H1 (cell line): ENCODE measurements at regions not wholly inside any gene's neighbourhood (a gene's known extent, or its start where the extent isn't known, plus 50 kb on each side); places are given as distances from the start of the nearest gene placed in this dataset.
A peak's percentile ranks its signal among the peaks of the same experiment; 100 is the strongest.

Experiments used
- BACH1 ChIP-seq: IDR thresholded peaks from 2 replicates; pipeline ENCODE4 v1.6.1; 2012; ENCODE audit warnings: low read length, improper control_type of control experiment
- CREB1 ChIP-seq: IDR thresholded peaks from 2 replicates; pipeline ENCODE4 v1.6.1; 2012; ENCODE audit warnings: inconsistent platforms
- EGR1 ChIP-seq: IDR thresholded peaks from 2 replicates; pipeline ENCODE4 v1.6.1; 2011; ENCODE audit warnings: low read depth, low read length, borderline replicate concordance
- GTF2F1 ChIP-seq: IDR thresholded peaks from 2 replicates; pipeline ENCODE4 v1.6.1; 2012; ENCODE audit warnings: low read depth, low read length, improper control_type of control experiment, borderline replicate concordance
- PHF8 ChIP-seq: fragments of 200-600 bp; sonication (generic); conservative IDR thresholded peaks from 2 replicates; pipeline ENCODE4 v1.7.1; 2012; ENCODE audit warnings: low read depth, mild to moderate bottlenecking, inconsistent platforms, low read length, moderate library complexity
- POU5F1 ChIP-seq: IDR thresholded peaks from 2 replicates; pipeline ENCODE4 v1.6.1; 2011; ENCODE audit warnings: low read depth, mild to moderate bottlenecking, low read length, moderate library complexity
- RXRA ChIP-seq: IDR thresholded peaks from 2 replicates; pipeline ENCODE4 v1.6.1; 2011; ENCODE audit warnings: low read depth, mild to moderate bottlenecking, low read length, moderate library complexity; ENCODE audit not compliant: insufficient read depth
- SP2 ChIP-seq: IDR thresholded peaks from 2 replicates; pipeline ENCODE4 v1.6.1; 2012; ENCODE audit warnings: mild to moderate bottlenecking, low read length, inconsistent platforms
- SP4 ChIP-seq: IDR thresholded peaks from 2 replicates; pipeline ENCODE4 v1.6.1; 2012; ENCODE audit warnings: low read length, inconsistent platforms
- TF ChIP-seq, protein P1 (sequence below): IDR thresholded peaks from 2 replicates; pipeline ENCODE4 v1.6.1; 2011; ENCODE audit warnings: low read length, improper control_type of control experiment
- TF ChIP-seq, protein P2 (sequence below): fragments of 300-600 bp; sonication (generic); IDR thresholded peaks from 2 replicates; pipeline ENCODE4 v1.7.1; 2012; ENCODE audit warnings: low read length, moderate library complexity, mild to moderate bottlenecking, inconsistent platforms; ENCODE audit not compliant: insufficient replicate concordance

DNA sequence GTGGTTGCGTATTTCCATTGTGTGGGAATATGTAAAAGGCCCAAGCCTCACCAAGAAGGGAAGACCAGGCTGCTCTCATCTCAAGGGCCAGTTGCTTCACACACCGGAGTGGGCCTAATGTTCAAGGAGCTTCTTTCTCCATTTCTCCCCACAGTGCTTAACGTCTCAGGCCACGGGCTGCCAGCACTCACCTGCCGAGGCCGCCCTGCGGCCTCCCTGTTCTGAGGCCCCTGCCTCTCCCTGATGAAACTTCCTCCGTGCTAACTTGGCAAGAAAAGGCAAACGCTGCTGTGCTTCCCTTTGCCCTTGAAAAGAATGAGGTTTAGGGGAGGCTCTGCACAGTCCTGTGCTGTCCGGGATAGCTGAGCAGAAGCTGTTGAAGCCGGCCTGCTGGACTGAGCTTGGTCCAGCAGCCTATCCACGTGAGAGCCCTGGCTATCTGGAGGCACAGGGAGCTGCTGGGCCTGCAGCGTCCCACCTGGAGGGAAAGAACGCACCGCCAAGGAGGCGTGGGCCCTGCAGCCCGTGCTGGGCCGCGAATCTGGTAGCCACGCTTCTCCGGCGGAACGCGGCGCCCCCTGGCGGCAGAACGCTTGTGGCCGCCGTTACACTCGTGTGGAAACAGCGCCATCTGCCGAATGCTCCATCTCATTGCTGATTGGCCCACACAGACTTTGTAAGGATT is 73.5 kb upstream of the PRSS3 start (continued):
- TF ChIP-seq, protein P1, sequence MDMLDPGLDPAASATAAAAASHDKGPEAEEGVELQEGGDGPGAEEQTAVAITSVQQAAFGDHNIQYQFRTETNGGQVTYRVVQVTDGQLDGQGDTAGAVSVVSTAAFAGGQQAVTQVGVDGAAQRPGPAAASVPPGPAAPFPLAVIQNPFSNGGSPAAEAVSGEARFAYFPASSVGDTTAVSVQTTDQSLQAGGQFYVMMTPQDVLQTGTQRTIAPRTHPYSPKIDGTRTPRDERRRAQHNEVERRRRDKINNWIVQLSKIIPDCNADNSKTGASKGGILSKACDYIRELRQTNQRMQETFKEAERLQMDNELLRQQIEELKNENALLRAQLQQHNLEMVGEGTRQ, result no peak
- TF ChIP-seq SP2 (no peak), RXRA (no peak), GTF2F1 (no peak), EGR1 (no peak), BACH1 (peak; percentile 45), SP4 (no peak), POU5F1 (no peak), PHF8 (no peak), CREB1 (0 out of 2 replicates have a peak, but pooled peaks have one; percentile 61)
- TF ChIP-seq, protein P2, sequence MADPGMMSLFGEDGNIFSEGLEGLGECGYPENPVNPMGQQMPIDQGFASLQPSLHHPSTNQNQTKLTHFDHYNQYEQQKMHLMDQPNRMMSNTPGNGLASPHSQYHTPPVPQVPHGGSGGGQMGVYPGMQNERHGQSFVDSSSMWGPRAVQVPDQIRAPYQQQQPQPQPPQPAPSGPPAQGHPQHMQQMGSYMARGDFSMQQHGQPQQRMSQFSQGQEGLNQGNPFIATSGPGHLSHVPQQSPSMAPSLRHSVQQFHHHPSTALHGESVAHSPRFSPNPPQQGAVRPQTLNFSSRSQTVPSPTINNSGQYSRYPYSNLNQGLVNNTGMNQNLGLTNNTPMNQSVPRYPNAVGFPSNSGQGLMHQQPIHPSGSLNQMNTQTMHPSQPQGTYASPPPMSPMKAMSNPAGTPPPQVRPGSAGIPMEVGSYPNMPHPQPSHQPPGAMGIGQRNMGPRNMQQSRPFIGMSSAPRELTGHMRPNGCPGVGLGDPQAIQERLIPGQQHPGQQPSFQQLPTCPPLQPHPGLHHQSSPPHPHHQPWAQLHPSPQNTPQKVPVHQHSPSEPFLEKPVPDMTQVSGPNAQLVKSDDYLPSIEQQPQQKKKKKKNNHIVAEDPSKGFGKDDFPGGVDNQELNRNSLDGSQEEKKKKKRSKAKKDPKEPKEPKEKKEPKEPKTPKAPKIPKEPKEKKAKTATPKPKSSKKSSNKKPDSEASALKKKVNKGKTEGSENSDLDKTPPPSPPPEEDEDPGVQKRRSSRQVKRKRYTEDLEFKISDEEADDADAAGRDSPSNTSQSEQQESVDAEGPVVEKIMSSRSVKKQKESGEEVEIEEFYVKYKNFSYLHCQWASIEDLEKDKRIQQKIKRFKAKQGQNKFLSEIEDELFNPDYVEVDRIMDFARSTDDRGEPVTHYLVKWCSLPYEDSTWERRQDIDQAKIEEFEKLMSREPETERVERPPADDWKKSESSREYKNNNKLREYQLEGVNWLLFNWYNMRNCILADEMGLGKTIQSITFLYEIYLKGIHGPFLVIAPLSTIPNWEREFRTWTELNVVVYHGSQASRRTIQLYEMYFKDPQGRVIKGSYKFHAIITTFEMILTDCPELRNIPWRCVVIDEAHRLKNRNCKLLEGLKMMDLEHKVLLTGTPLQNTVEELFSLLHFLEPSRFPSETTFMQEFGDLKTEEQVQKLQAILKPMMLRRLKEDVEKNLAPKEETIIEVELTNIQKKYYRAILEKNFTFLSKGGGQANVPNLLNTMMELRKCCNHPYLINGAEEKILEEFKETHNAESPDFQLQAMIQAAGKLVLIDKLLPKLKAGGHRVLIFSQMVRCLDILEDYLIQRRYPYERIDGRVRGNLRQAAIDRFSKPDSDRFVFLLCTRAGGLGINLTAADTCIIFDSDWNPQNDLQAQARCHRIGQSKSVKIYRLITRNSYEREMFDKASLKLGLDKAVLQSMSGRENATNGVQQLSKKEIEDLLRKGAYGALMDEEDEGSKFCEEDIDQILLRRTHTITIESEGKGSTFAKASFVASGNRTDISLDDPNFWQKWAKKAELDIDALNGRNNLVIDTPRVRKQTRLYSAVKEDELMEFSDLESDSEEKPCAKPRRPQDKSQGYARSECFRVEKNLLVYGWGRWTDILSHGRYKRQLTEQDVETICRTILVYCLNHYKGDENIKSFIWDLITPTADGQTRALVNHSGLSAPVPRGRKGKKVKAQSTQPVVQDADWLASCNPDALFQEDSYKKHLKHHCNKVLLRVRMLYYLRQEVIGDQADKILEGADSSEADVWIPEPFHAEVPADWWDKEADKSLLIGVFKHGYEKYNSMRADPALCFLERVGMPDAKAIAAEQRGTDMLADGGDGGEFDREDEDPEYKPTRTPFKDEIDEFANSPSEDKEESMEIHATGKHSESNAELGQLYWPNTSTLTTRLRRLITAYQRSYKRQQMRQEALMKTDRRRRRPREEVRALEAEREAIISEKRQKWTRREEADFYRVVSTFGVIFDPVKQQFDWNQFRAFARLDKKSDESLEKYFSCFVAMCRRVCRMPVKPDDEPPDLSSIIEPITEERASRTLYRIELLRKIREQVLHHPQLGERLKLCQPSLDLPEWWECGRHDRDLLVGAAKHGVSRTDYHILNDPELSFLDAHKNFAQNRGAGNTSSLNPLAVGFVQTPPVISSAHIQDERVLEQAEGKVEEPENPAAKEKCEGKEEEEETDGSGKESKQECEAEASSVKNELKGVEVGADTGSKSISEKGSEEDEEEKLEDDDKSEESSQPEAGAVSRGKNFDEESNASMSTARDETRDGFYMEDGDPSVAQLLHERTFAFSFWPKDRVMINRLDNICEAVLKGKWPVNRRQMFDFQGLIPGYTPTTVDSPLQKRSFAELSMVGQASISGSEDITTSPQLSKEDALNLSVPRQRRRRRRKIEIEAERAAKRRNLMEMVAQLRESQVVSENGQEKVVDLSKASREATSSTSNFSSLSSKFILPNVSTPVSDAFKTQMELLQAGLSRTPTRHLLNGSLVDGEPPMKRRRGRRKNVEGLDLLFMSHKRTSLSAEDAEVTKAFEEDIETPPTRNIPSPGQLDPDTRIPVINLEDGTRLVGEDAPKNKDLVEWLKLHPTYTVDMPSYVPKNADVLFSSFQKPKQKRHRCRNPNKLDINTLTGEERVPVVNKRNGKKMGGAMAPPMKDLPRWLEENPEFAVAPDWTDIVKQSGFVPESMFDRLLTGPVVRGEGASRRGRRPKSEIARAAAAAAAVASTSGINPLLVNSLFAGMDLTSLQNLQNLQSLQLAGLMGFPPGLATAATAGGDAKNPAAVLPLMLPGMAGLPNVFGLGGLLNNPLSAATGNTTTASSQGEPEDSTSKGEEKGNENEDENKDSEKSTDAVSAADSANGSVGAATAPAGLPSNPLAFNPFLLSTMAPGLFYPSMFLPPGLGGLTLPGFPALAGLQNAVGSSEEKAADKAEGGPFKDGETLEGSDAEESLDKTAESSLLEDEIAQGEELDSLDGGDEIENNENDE, result no peak
